HL-60 (cell line): ENCODE measurements at regions not wholly inside any gene's neighbourhood (a gene's known extent, or its start where the extent isn't known, plus 50 kb on each side); places are given as distances from the start of the nearest gene placed in this dataset.

Experiments
- DNase-seq, 2 experiments: peaks; one replicate each; pipeline ENCODE4 v3.0.0-alpha.2; 2010 to 2020; ENCODE audit warnings: low read depth in 1 of 2, low spot score in 1 of 2
- H3K27ac ChIP-seq: fragments of 250-450 bp; sonication (Bioruptor Pico); replicated peaks from 2 replicates; pipeline ENCODE4 v1.5.1; 2020; ENCODE audit warnings: mild to moderate bottlenecking, moderate library complexity
- H3K27me3 ChIP-seq: fragments of 250-450 bp; sonication (Bioruptor Pico); 2 replicates; pipeline ENCODE4 v1.5.1; 2021; ENCODE audit warnings: mild to moderate bottlenecking, moderate library complexity; ENCODE audit not compliant: insufficient read depth, poor library complexity, severe bottlenecking
- H3K4me3 ChIP-seq: replicated peaks from 2 replicates; pipeline ENCODE4 v1.5.1; 2011; ENCODE audit warnings: mild to moderate bottlenecking, control low read depth, low read length; ENCODE audit not compliant: insufficient read depth
- GABPA ChIP-seq: IDR thresholded peaks from 2 replicates; pipeline ENCODE4 v1.6.1; 2012; ENCODE audit warnings: low read depth
- POLR2AphosphoS5 ChIP-seq: IDR thresholded peaks from 2 replicates; pipeline ENCODE4 v1.6.1; 2012; ENCODE audit warnings: low read depth
- REST ChIP-seq: IDR thresholded peaks from 2 replicates; pipeline ENCODE4 v1.6.1; 2012; ENCODE audit warnings: low read depth; ENCODE audit not compliant: insufficient replicate concordance
- SPI1 ChIP-seq: IDR thresholded peaks from 2 replicates; pipeline ENCODE4 v1.6.1; 2012; ENCODE audit warnings: low read depth, mild to moderate bottlenecking, borderline replicate concordance
- TF ChIP-seq, protein P1 (sequence below): IDR thresholded peaks from one replicate; pipeline ENCODE4 v1.5.1; 2011; ENCODE audit warnings: low read length, control low read depth, inconsistent platforms; ENCODE audit not compliant: insufficient read depth

GRCh38 chr6:22884456-22884855 is 315.1 kb downstream of the HDGFL1 start:
- DNase-seq, result no peak
- TF ChIP-seq SPI1 (no peak), POLR2AphosphoS5 (no peak), GABPA (no peak), REST (no peak)
- TF ChIP-seq, protein P1, sequence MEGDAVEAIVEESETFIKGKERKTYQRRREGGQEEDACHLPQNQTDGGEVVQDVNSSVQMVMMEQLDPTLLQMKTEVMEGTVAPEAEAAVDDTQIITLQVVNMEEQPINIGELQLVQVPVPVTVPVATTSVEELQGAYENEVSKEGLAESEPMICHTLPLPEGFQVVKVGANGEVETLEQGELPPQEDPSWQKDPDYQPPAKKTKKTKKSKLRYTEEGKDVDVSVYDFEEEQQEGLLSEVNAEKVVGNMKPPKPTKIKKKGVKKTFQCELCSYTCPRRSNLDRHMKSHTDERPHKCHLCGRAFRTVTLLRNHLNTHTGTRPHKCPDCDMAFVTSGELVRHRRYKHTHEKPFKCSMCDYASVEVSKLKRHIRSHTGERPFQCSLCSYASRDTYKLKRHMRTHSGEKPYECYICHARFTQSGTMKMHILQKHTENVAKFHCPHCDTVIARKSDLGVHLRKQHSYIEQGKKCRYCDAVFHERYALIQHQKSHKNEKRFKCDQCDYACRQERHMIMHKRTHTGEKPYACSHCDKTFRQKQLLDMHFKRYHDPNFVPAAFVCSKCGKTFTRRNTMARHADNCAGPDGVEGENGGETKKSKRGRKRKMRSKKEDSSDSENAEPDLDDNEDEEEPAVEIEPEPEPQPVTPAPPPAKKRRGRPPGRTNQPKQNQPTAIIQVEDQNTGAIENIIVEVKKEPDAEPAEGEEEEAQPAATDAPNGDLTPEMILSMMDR, result no peak
- Histone ChIP-seq H3K27me3 (no peaks in the 10 kb centered on the region), H3K4me3 (no peak overlapping the region), H3K27ac (no peak overlapping the region)

- DNase-seq, result no peak
- TF ChIP-seq GABPA (no peak), POLR2AphosphoS5 (no peak), REST (no peak), SPI1 (no peak)
- TF ChIP-seq, protein P1, result no peak
- no peak overlapping the region for H3K27ac ChIP-seq
- no peak overlapping the region for H3K4me3 ChIP-seq
- H3K27me3 ChIP-seq, result no peaks in the 10 kb centered on the region
These were observed 317.6 kb downstream of the HDGFL1 start for GRCh38 chr6:22886650-22887581.

- no peak overlapping the region for H3K27ac ChIP-seq
- DNase-seq, result no peak
- H3K27me3 ChIP-seq, result no peaks in the 10 kb centered on the region
- H3K4me3 ChIP-seq, result no peak overlapping the region
- TF ChIP-seq GABPA (no peak), SPI1 (no peak), POLR2AphosphoS5 (no peak), REST (no peak)
- TF ChIP-seq, protein P1, result no peak
These were observed 318.9 kb downstream of the HDGFL1 start for GRCh38 chr6:22888163-22888752.
